CD4-positive, alpha-beta T cell treated with Interleukin-15 for 4 hours (primary cell): ENCODE measurements at regions not wholly inside any gene's neighbourhood (a gene's known extent, or its start where the extent isn't known, plus 50 kb on each side); places are given as distances from the start of the nearest gene placed in this dataset.

ENCODE experiments used
- DNase-seq: peaks from one replicate; pipeline ENCODE4 v3.0.0-alpha.2; 2020; ENCODE audit warnings: low spot score

GRCh38 chr2:235141411-235142128 lies 189.8 kb downstream of the SH3BP4 start:
- no peak for DNase-seq

- DNase-seq, result no peak
Observed at GRCh38 chr2:235142601-235143000, 190.8 kb downstream of the SH3BP4 start.

DNA sequence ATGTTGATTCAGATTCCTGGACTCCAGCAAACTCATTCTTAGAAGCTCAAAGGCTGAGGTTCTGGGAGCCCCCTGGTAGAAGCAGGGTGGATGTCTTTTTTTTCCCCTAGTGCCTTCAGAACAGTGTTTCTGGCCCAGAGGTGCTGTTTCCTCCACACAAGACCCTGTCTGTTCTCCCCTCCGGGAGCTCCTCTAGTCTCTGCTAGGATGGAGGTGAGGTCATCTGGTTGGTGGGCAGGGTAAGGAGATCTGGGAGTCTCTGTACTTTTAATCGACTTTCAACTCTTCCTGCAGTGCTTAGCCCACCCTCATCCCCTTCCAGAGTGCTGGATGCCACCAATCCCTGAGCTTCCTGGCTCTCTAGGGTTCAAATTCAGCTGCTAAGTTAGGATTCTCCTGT lies 192.0 kb downstream of the SH3BP4 start:
- no peak for DNase-seq

- no peak for DNase-seq
Observed at GRCh38 chr2:235144291-235144690, 192.5 kb downstream of the SH3BP4 start.

DNA sequence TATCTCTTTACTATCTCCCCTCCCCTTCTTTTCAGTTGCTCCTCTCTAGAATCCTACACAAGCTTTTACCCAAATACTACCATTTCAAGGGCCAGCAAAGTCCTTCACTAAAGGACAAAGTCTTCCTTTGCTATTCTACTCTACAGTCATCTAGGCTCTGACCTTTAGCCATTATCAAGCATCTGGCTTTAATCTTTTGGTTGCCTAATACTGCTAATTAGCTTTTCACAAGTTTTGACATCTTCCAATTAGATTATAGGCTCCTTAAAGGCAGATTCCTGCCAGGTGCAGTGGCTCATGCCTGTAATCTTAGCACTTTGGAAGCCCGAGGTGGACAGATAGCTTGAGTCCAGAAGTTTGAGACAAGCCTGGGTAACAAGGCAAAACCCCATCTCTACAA lies 194.4 kb downstream of the SH3BP4 start:
- no peak for DNase-seq

DNA sequence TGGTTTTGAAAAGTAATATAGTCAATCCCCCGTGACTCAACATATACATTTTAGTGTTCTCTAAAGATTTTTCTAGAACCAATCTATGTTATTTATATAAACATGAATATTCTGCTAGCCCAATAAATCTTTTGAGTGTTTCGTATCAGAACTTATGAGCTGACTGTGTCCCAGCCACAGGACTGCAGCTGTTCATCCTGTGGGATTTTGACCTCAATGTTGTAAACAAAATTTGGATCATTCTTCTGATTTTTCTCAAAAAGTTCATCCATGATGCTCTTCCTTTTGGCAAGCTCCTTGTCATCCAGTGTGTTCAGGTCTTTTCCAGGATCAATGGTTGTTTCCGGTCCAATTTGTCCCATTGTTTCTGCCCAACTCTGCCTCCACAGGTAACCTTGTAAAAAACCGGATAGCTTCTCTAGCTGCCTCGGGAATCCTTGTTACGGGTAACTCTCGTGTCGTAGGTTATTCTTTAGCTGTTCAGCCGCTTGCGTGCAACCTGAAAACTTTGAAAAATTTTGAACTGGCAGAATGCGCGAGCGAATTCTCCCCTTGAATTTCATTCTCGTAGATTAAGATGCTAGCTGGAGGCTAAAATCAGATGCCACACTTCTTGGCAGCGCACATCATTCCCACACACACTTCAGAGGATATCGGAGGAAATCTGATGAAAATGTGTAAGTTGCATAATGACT lies 195.2 kb downstream of the SH3BP4 start:
- no peak for DNase-seq

- DNase-seq, result no peak
Observed at GRCh38 chr2:235148201-235149170, 196.7 kb downstream of the SH3BP4 start.

- DNase-seq, result no peak
Observed at GRCh38 chr2:235149240-235149659, 197.4 kb downstream of the SH3BP4 start.

- no peak for DNase-seq
Observed at GRCh38 chr2:235149736-235150135, 197.9 kb downstream of the SH3BP4 start.

DNA sequence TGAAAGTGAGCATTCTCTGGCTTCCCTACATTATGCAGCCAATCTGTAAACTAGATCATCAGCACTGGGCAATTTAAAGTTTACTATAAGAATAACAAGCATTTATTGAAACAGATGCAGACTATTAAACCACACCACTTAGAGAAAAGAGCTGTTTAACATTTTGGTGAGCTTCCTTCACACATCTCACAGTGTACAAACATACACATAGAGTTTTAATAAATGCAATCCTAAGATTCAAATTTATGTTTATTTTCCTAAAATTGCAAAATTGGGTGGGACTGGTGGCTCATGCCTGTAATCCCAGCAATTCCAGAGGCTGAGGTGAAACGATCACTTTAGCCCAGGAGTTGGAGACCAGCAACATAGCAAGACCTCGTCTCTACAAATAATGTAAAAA lies 199.3 kb downstream of the SH3BP4 start:
- no peak for DNase-seq

DNA sequence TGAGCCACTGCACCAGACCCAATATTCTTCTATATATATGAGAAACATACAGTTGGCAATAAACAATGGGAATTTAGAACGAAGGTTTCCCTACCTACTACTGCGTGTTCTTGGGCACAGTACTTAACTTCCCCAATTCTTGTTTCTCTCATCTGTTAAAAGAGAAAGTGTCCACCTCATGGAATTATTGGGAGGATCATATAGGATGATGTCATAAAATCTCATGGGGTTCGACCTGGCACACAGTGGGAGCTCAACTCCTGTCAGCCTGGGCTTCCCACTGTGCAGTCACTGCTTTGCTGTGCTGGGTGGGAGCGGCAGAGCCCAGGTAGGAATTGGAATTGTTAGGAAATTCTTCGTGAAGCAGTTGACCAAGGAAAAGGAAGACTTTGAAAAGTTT lies 203.3 kb downstream of the SH3BP4 start:
- no peak for DNase-seq

DNA sequence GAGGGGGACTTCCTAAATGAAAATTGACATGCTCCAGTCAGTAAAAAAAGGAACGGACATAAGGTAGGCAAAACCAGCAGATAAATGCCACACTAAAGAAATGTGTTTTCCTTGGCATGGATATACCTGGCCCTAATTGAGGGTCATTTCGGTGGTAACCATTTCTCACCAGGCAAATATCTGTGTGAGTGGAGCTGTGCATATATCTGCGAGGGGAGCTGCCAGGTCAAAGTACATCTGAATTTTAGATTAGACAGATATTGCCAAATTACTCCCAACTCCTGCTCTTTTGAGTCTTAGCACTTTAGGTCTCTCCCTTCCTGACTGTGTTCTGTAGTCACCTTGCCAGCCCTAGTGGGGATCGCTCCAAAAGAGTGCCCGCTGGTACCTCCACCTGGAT lies 204.2 kb downstream of the SH3BP4 start:
- no peak for DNase-seq

- no peak for DNase-seq
Observed at GRCh38 chr2:235157746-235158482, 206.1 kb downstream of the SH3BP4 start.

DNA sequence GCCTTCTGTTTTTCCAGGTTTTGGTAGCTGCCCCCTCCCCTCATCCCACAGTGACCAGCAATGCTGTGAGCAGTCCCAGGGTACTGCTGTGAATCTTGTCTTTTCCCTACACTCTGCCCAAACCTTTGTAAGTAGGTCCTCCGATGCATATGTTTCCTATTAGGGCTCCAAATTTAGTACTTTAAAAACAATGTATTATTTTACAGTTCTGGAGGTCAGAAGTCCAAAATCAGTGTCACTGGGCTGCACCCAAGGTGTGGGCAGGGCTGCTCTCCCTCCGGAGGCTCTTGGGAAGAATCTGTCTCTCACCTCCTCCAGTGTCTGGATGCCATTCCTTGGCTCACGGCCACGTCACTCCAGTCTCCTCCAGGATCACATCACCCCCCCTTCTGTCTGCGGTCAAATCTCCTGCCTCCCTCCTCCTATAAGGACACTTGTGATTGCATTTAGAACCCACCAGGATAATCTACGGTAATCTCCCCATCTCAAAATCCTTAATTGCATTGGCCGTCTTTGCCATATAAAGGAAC lies 208.5 kb downstream of the SH3BP4 start:
- no peak for DNase-seq

DNA sequence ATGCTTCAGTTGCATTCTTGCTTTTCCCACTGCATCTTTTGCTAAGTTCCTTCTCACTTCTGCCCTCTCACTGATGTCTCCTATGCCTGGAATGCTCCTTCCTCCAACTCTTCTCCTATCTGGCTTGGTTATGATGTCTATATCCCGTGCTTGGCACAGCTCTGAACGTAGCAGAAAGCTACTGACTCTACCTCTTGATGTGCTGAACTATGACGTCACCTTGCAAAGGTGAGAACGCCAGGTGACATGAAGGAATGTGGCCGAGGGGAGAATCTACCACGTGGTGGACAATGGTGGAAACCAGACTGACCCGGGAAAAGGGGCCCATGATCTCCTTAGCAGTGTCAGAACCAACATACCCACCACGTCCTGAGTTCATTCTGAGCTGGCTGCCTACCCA lies 209.7 kb downstream of the SH3BP4 start:
- no peak for DNase-seq

DNA sequence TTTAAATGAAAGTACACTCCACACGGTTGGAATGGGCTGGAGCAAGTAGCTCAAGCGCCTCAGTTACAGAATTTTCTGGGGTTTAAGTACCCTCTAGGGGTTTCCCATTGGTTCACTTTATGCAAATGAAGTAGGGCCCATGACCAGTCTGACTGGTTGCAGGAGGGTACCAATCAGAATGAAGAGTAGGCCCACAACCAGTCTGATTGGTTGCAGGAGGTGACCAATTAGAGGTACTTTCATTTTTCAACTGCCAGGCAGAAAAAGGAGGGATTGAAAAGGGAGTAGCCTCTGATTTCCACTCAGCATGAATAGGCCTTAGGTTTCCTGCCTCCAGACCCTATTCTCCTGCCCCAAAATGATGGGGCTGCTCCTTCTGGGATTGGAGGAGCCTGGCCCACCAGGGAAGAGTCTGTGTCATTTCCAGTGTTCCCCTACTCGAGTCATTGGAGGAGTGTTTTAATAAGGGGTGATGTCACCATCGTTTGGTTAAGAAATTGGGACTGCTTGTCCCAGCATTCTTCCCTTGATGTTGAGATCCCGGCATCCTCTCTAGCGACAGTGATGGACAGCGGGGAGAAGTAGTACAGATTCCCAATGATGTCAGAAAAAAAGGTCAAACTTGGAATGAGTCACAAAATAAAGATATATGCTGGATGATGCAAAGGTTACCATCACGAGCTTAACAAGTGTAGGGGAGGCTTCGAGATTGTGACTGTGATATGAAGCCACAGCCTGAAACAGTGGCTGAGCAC lies 210.4 kb downstream of the SH3BP4 start:
- no peak for DNase-seq

GRCh38 chr2:235162837-235163197 lies 211.0 kb downstream of the SH3BP4 start:
- DNase-seq, result no peak

DNA sequence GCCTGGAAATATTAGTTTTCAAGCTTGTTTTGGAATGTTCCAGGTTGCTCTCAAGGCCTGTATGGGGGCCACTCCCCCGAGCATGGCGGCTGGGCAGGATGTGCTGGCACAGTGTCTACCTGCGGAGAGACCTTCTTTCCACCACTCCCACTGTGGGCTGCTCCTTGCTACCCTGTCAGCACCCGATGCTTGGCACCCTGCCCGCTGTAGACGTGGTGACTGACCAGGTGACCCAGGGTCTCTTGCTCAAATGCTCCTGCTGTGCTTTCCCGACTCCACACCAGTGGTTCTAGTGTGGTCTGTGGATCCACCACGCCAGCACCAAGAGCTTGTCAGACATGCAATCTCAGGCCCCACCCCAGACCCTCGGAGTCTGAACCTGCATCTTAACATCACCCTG lies 213.3 kb downstream of the SH3BP4 start:
- no peak for DNase-seq

GRCh38 chr2:235165631-235166030 lies 213.8 kb downstream of the SH3BP4 start:
- DNase-seq, result no peak

GRCh38 chr2:235168174-235168979 lies 216.6 kb downstream of the SH3BP4 start:
- DNase-seq, result no peak
